CD4-positive, alpha-beta T cell (primary cell): ENCODE measurements at regions not wholly inside any gene's neighbourhood (a gene's known extent, or its start where the extent isn't known, plus 50 kb on each side); places are given as distances from the start of the nearest gene placed in this dataset.

Experiments used
- ATAC-seq: fragments of 200-7000 bp; cut with Tn5 transposase; one replicate; pipeline ENCODE4 v1.10.0; 2022; ENCODE audit warnings: mild to moderate bottlenecking; ENCODE audit not compliant: poor library complexity
- CTCF ChIA-PET: fragments of 350-600 bp; sonication (Branson Sonifier 250); formaldehyde crosslinking; loops from one replicate; lab custom pipeline; 2021; ENCODE audit warnings: antibody characterized with exemption, inconsistent platforms; lab: Charles Lee
- POLR2A ChIA-PET: fragments of 350-600 bp; sonication (Branson Sonifier 250); formaldehyde crosslinking; loops from one replicate; lab custom pipeline; 2021; ENCODE audit warnings: antibody characterized with exemption, inconsistent platforms; lab: Charles Lee
- DNase-seq, 14 experiments: peaks; one replicate each; pipeline ENCODE4 v3.0.0-alpha.2; 2013 to 2020; ENCODE audit warnings: mixed read lengths in 2 of 14
- H3K27ac ChIP-seq, 2 donors: one replicate each; pipeline versions ENCODE4 v1.5.1 to v1.7.0; 2013; ENCODE audit warnings: low read length in 2 of 2, low read depth in 1 of 2, mild to moderate bottlenecking in 1 of 2
- H3K27me3 ChIP-seq, 2 experiments: 1 replicate in 1 of 2; 2 replicates in 1 of 2; pipeline versions ENCODE4 v1.6.1 to v1.7.0; 2013; ENCODE audit warnings: low read length in 2 of 2, control low read depth in 1 of 2, mild to moderate bottlenecking in 1 of 2, moderate library complexity in 1 of 2; ENCODE audit not compliant: insufficient read depth in 2 of 2, control insufficient read depth in 1 of 2
- H3K36me3 ChIP-seq: one replicate; pipeline ENCODE4 v1.6.1; 2013; ENCODE audit warnings: low read length, control low read depth; ENCODE audit not compliant: insufficient read depth
- H3K4me1 ChIP-seq: one replicate; pipeline ENCODE4 v1.6.1; 2013; ENCODE audit warnings: low read length, control low read depth; ENCODE audit not compliant: insufficient read depth
- H3K4me3 ChIP-seq: one replicate; pipeline ENCODE4 v1.5.1; 2013; ENCODE audit warnings: mild to moderate bottlenecking, low read length, moderate library complexity
- H3K9me3 ChIP-seq, 2 experiments: 1 replicate in 1 of 2; 2 replicates in 1 of 2; pipeline versions ENCODE4 v1.6.1 to v1.7.0; 2013; ENCODE audit warnings: low read length in 2 of 2, mild to moderate bottlenecking in 2 of 2, control low read depth in 1 of 2, moderate library complexity in 1 of 2; ENCODE audit not compliant: control insufficient read depth in 1 of 2, insufficient read depth in 1 of 2
- H3K27ac Mint-ChIP-seq: one replicate; pipeline ENCODE4 v1.8.0; 2020; ENCODE audit warnings: mixed read lengths
- H3K27me3 Mint-ChIP-seq: one replicate; pipeline ENCODE4 v1.8.0; 2021; ENCODE audit warnings: mixed read lengths
- H3K36me3 Mint-ChIP-seq: one replicate; pipeline ENCODE4 v1.8.0; 2021; ENCODE audit warnings: low read depth, mixed read lengths
- H3K4me1 Mint-ChIP-seq: one replicate; pipeline ENCODE4 v1.8.0; 2021; ENCODE audit warnings: low read depth, mixed read lengths
- H3K4me3 Mint-ChIP-seq: one replicate; pipeline ENCODE4 v1.8.0; 2020; ENCODE audit warnings: mild to moderate bottlenecking, mixed read lengths
- H3K9me3 Mint-ChIP-seq: one replicate; pipeline ENCODE4 v1.8.0; 2020; ENCODE audit warnings: mixed read lengths
- CTCF ChIP-seq: fragments of 200-600 bp; IDR thresholded peaks from one replicate; pipeline ENCODE4 v1.8.0; 2022; ENCODE audit warnings: antibody characterized with exemption, mild to moderate bottlenecking
- intact Hi-C, 2 experiments: fragments of 100-400 bp; cut with DNase I in 1 of 2; cut with micrococcal nuclease in 1 of 2; formaldehyde crosslinking; loops; one replicate each; pipeline versions ENCODE4 v1.15.1 to v1.9.0; 2023 to 2025; cut with DNase I, micrococcal nuclease

- Mint-ChIP-seq H3K9me3 (no peaks in the 10 kb centered on the region), H3K4me1 (no peaks in the 10 kb centered on the region), H3K36me3 (no peaks in the 10 kb centered on the region), H3K27ac (no peak overlapping the region), H3K4me3 (no peak overlapping the region), H3K27me3 (peaks cover 7% of the 10 kb centered on the region)
- Histone ChIP-seq H3K27me3 (peaks cover 0 to 2% of the 10 kb centered on the region in 2 experiments), H3K4me1 (no peaks in the 10 kb centered on the region), H3K27ac (no peak overlapping the region), H3K4me3 (no peak overlapping the region), H3K36me3 (no peaks in the 10 kb centered on the region), H3K9me3 (no peaks in the 10 kb centered on the region)
- POLR2A ChIA-PET = no interaction called here
- CTCF ChIA-PET = no interaction called here
- DNase-seq = no peak
- no peak for TF ChIP-seq CTCF
- ATAC-seq = no peak
- intact Hi-C loops = no loop called here
Measured at GRCh38 chr3:194983620-194984019, 287.3 kb downstream of the XXYLT1 start.

GRCh38 chr3:194984066-194984465, 286.9 kb downstream of the XXYLT1 start:
- peaks cover 0 to 2% of the 10 kb centered on the region in 2 experiments for H3K27me3 ChIP-seq
- no peak for ATAC-seq
- H3K27me3 Mint-ChIP-seq = peaks cover 9% of the 10 kb centered on the region

GRCh38 chr3:194984622-194985021, 286.3 kb downstream of the XXYLT1 start:
- Mint-ChIP-seq H3K4me3 (no peak overlapping the region), H3K27me3 (peaks cover 10% of the 10 kb centered on the region), H3K4me1 (no peaks in the 10 kb centered on the region), H3K36me3 (no peaks in the 10 kb centered on the region), H3K9me3 (no peaks in the 10 kb centered on the region), H3K27ac (no peak overlapping the region)
- H3K9me3 ChIP-seq = no peaks in the 10 kb centered on the region
- no peak for DNase-seq
- CTCF ChIA-PET = no interaction called here
- no peak for TF ChIP-seq CTCF
- POLR2A ChIA-PET = no interaction called here
- no peaks in the 10 kb centered on the region for H3K36me3 ChIP-seq
- H3K27ac ChIP-seq = no peak overlapping the region
- ATAC-seq = no peak
- no peak overlapping the region for H3K4me3 ChIP-seq
- no peaks in the 10 kb centered on the region for H3K4me1 ChIP-seq
- intact Hi-C loops = no loop called here
- peaks cover 0 to 2% of the 10 kb centered on the region in 2 experiments for H3K27me3 ChIP-seq

More at GRCh38 chr3:194984066-194984465, 286.9 kb downstream of the XXYLT1 start:
- Mint-ChIP-seq H3K36me3 (no peaks in the 10 kb centered on the region), H3K4me3 (no peak overlapping the region), H3K9me3 (no peaks in the 10 kb centered on the region), H3K4me1 (no peaks in the 10 kb centered on the region), H3K27ac (no peak overlapping the region)
- intact Hi-C loops = no loop called here
- Histone ChIP-seq H3K27ac (no peak overlapping the region), H3K4me3 (no peak overlapping the region), H3K36me3 (no peaks in the 10 kb centered on the region), H3K9me3 (no peaks in the 10 kb centered on the region), H3K4me1 (no peaks in the 10 kb centered on the region)
- ChIA-PET POLR2A (no interaction called here), CTCF (no interaction called here)
- no peak for TF ChIP-seq CTCF
- DNase-seq = no peak
